KMS-11 (cell line): ENCODE measurements at regions not wholly inside any gene's neighbourhood (a gene's known extent, or its start where the extent isn't known, plus 50 kb on each side); places are given as distances from the start of the nearest gene placed in this dataset.

Experiments
- H2AFZ ChIP-seq: fragments of 200-600 bp; sonication (generic); 2 replicates; pipeline ENCODE4 v1.6.1; 2016; ENCODE audit warnings: antibody characterized with exemption, mixed run types, low read depth
- H3K27ac ChIP-seq: fragments of 200-600 bp; sonication (generic); 2 replicates; pipeline ENCODE4 v1.6.1; 2016; ENCODE audit warnings: mild to moderate bottlenecking, mixed run types
- H3K27me3 ChIP-seq: fragments of 200-600 bp; sonication (generic); 2 replicates; pipeline ENCODE4 v1.6.1; 2017; ENCODE audit warnings: mild to moderate bottlenecking, low read depth, mixed run types, moderate library complexity; ENCODE audit not compliant: insufficient read depth
- H3K36me3 ChIP-seq: fragments of 200-600 bp; sonication (generic); 2 replicates; pipeline ENCODE4 v1.6.1; 2017; ENCODE audit warnings: mild to moderate bottlenecking, mixed run types; ENCODE audit not compliant: insufficient read depth
- H3K4me1 ChIP-seq: fragments of 200-600 bp; sonication (generic); 2 replicates; pipeline ENCODE4 v1.6.1; 2016; ENCODE audit warnings: mild to moderate bottlenecking, low read depth, mixed run types; ENCODE audit not compliant: poor library complexity, severe bottlenecking
- H3K4me2 ChIP-seq: fragments of 200-600 bp; sonication (generic); 2 replicates; pipeline ENCODE4 v1.7.0; 2016; ENCODE audit warnings: mild to moderate bottlenecking, mixed run types
- H3K4me3 ChIP-seq: fragments of 200-600 bp; sonication (generic); IDR thresholded peaks from 2 replicates; pipeline ENCODE4 v1.6.1; 2017; ENCODE audit warnings: low read depth, low read length, mixed read lengths; ENCODE audit not compliant: insufficient read depth
- H3K79me2 ChIP-seq: fragments of 200-600 bp; sonication (generic); 2 replicates; pipeline ENCODE4 v1.6.1; 2016; ENCODE audit warnings: low read depth, mixed run types; ENCODE audit not compliant: insufficient read depth
- H3K9ac ChIP-seq: fragments of 200-600 bp; sonication (generic); 2 replicates; pipeline ENCODE4 v1.6.1; 2016; ENCODE audit warnings: mild to moderate bottlenecking, mixed run types
- H4K20me1 ChIP-seq: fragments of 200-600 bp; sonication (generic); 2 replicates; pipeline ENCODE4 v1.6.1; 2016; ENCODE audit warnings: mild to moderate bottlenecking, mixed run types; ENCODE audit not compliant: insufficient read depth
- CTCF ChIP-seq: fragments of 200-600 bp; sonication (generic); conservative IDR thresholded peaks from 2 replicates; pipeline ENCODE4 v1.6.1; 2017; ENCODE audit warnings: low read depth, mild to moderate bottlenecking, antibody characterized with exemption, low read length, moderate library complexity, mixed read lengths

GRCh38 chr19:31708520-31708919 is 359.3 kb upstream of the TSHZ3 start:
- TF ChIP-seq CTCF = no peak

GRCh38 chr19:31709476-31709875 is 360.2 kb upstream of the TSHZ3 start:
- H4K20me1 ChIP-seq = no peaks in the 10 kb centered on the region
- H3K36me3 ChIP-seq = no peaks in the 10 kb centered on the region
- no peak overlapping the region for H2AFZ ChIP-seq
- H3K27me3 ChIP-seq = no peaks in the 10 kb centered on the region
- no peaks in the 10 kb centered on the region for H3K79me2 ChIP-seq
- no peaks in the 10 kb centered on the region for H3K4me1 ChIP-seq
- TF ChIP-seq CTCF = no peak
- no peak overlapping the region for H3K4me2 ChIP-seq
- H3K9ac ChIP-seq = no peak overlapping the region
- H3K27ac ChIP-seq = no peak overlapping the region
- no peak overlapping the region for H3K4me3 ChIP-seq

More at GRCh38 chr19:31708520-31708919, 359.3 kb upstream of the TSHZ3 start:
- no peaks in the 10 kb centered on the region for H3K36me3 ChIP-seq
- H2AFZ ChIP-seq = no peak overlapping the region
- no peak overlapping the region for H3K4me3 ChIP-seq
- no peak overlapping the region for H3K27ac ChIP-seq
- H3K4me1 ChIP-seq = no peaks in the 10 kb centered on the region
- H3K27me3 ChIP-seq = no peaks in the 10 kb centered on the region
- no peaks in the 10 kb centered on the region for H3K79me2 ChIP-seq
- no peaks in the 10 kb centered on the region for H4K20me1 ChIP-seq
- H3K4me2 ChIP-seq = no peak overlapping the region
- H3K9ac ChIP-seq = no peak overlapping the region

- H3K79me2 ChIP-seq = no peaks in the 10 kb centered on the region
Measured at GRCh38 chr19:31715249-31715945, 366.2 kb upstream of the TSHZ3 start.

GRCh38 chr19:31716826-31717225 is 367.6 kb upstream of the TSHZ3 start:
- no peak overlapping the region for H3K4me3 ChIP-seq
- H3K27me3 ChIP-seq = no peaks in the 10 kb centered on the region
- no peak overlapping the region for H3K27ac ChIP-seq
- H3K4me2 ChIP-seq = no peak overlapping the region
- TF ChIP-seq CTCF = no peak
- H3K9ac ChIP-seq = no peak overlapping the region
- H3K36me3 ChIP-seq = no peaks in the 10 kb centered on the region
- no peaks in the 10 kb centered on the region for H3K79me2 ChIP-seq
- no peaks in the 10 kb centered on the region for H4K20me1 ChIP-seq
- H3K4me1 ChIP-seq = no peaks in the 10 kb centered on the region
- H2AFZ ChIP-seq = no peak overlapping the region

More at GRCh38 chr19:31715249-31715945, 366.2 kb upstream of the TSHZ3 start:
- Histone ChIP-seq H3K4me2 (no peak overlapping the region), H3K4me1 (no peaks in the 10 kb centered on the region), H3K9ac (no peak overlapping the region), H3K4me3 (no peak overlapping the region), H3K27ac (no peak overlapping the region), H3K36me3 (no peaks in the 10 kb centered on the region), H4K20me1 (no peaks in the 10 kb centered on the region), H2AFZ (no peak overlapping the region), H3K27me3 (no peaks in the 10 kb centered on the region)
- no peak for TF ChIP-seq CTCF
